AG04449 (cell line): ENCODE measurements at regions not wholly inside any gene's neighbourhood (a gene's known extent, or its start where the extent isn't known, plus 50 kb on each side); places are given as distances from the start of the nearest gene placed in this dataset.

Experiments
- CTCF ChIA-PET: fragments of 350-600 bp; formaldehyde crosslinking; extraction: SDS; loops from one replicate; lab custom pipeline; 2021; ENCODE audit warnings: antibody characterized with exemption; lab: Yijun Ruan, JAX
- POLR2A ChIA-PET: fragments of 400-600, 350-600 bp; formaldehyde crosslinking; extraction: SDS; loops from one replicate; lab custom pipeline; 2020; ENCODE audit warnings: antibody characterized with exemption, inconsistent platforms; lab: Yijun Ruan, JAX
- DNase-seq: peaks from one replicate; pipeline ENCODE4 v3.0.0-alpha.2; 2010; ENCODE audit warnings: low read depth, low spot score
- H3K4me3 ChIP-seq: 2 replicates; pipeline ENCODE4 v1.5.1; 2011; ENCODE audit warnings: low read depth, mild to moderate bottlenecking, control low read depth, low read length
- TF ChIP-seq, protein P1 (sequence below): IDR thresholded peaks from one replicate; pipeline ENCODE4 v1.5.1; 2011; ENCODE audit warnings: mild to moderate bottlenecking, moderate library complexity, low read length, control low read depth, inconsistent platforms; ENCODE audit not compliant: insufficient read depth; ENCODE audit errors: missing control alignments

DNA sequence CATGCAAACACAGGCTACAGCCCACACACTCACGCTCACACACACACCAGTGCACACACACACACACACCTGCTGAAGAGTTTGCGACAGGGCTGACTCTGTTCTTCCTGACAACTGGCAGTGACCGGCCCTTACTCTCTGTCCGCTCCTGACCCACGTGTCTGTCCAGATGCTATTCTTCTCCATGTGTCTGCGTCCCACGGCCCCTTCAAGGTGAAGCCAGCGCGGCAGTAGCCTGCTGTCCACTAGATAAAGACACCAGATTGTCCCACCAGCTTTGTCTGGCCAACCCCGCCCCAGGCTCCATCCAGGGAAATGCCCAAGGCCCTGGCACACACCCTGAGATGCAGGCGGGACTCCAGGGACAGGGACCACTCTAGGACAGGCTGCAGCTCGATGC, 713.9 kb downstream of the BRD1 start:
- no peak overlapping the region for H3K4me3 ChIP-seq
- CTCF ChIA-PET, result no interaction called here
- TF ChIP-seq, protein P1, sequence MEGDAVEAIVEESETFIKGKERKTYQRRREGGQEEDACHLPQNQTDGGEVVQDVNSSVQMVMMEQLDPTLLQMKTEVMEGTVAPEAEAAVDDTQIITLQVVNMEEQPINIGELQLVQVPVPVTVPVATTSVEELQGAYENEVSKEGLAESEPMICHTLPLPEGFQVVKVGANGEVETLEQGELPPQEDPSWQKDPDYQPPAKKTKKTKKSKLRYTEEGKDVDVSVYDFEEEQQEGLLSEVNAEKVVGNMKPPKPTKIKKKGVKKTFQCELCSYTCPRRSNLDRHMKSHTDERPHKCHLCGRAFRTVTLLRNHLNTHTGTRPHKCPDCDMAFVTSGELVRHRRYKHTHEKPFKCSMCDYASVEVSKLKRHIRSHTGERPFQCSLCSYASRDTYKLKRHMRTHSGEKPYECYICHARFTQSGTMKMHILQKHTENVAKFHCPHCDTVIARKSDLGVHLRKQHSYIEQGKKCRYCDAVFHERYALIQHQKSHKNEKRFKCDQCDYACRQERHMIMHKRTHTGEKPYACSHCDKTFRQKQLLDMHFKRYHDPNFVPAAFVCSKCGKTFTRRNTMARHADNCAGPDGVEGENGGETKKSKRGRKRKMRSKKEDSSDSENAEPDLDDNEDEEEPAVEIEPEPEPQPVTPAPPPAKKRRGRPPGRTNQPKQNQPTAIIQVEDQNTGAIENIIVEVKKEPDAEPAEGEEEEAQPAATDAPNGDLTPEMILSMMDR, result no peak
- POLR2A ChIA-PET, result no interaction called here
- no peak for DNase-seq

DNA sequence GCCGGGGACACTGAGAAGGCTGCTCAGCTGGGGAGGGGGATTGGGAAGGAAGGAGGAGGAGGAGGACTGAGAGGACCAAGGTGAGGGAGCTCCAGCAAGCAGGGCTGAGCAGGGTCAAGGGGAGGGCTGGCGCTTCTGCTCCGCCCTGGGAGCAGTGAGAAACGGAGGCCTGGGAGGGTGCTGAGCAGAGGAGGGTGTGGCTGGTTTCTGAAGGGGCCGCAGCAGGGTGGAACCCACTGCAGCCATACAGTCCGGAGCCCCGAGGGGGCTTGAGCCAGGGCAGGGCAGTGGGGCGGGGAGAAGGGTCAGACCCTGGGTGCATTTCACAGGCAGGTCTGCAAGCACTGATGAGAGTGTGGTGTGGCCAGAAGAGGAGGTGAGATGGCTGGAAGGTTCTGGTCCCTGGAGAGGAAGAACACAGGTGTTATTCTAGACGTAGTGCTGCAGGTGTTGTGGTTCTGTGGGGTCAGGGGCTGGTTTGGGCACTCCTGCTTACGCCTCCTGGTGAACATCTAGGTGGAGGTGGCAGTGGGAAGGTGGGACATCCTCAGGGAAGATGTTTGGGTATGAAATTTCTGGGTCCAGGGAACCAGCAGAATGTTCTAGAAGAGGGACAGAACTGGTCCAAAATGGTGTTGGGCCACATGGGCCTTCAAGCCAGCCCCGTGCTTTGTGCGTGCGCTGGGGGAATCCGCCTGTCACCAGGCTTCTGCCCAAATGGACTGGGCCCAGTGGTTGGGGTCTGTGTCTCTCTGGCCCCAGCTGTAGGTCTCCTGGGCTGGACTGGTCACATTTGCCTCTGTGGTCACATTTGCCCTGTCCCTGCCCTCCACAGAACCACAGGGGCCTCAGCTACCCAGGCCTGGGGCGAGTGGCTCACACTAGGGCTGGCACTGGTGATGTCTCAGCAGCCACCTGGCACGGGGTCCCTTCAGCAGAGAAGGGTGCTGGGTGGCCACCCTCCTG, 714.7 kb downstream of the BRD1 start:
- ChIA-PET CTCF (no interaction called here), POLR2A (no interaction called here)
- TF ChIP-seq, protein P1, result no peak
- no peak for DNase-seq
- no peak overlapping the region for H3K4me3 ChIP-seq

DNA sequence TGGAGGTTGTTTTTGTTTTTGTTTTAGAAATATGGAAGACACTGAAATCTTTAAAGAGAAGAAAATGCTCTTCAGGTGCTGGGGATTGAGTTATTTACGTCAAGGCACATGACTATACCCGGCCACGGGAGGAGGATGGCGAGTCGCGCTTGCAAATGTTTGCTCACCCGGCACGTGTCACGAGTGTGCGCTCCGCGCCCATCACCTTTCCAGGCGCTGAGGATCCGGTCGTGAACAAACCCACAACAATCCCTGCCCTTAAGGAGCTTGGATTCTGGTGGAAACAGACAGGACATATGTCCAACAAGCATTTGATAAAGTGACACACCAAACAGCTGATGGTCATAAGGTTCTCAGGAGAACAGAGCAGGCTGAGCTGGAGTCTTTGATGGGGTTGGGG, 715.5 kb downstream of the BRD1 start:
- POLR2A ChIA-PET, result no interaction called here
- no peak for DNase-seq
- H3K4me3 ChIP-seq, result no peak overlapping the region
- TF ChIP-seq, protein P1, result no peak
- CTCF ChIA-PET, result no interaction called here

DNA sequence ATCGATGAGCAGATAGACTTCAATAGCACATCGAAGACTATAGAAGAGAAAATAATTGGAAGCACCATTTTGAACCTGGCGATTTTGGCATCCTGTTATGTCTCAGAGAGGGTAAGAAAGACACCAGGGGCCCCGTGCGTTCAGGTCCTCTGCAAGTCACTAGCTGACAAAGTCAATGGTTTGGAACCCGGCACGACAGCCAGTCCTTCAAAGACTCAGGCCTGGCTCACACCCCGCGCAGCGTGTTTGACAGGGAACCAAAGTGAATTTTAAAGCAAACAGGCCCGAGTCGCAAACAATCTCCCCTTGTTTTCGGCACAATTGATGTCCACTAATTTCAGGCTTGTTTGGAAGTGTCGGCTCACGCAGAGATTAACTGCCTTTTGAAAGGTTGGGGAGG, 716.6 kb downstream of the BRD1 start:
- TF ChIP-seq, protein P1, result no peak

DNA sequence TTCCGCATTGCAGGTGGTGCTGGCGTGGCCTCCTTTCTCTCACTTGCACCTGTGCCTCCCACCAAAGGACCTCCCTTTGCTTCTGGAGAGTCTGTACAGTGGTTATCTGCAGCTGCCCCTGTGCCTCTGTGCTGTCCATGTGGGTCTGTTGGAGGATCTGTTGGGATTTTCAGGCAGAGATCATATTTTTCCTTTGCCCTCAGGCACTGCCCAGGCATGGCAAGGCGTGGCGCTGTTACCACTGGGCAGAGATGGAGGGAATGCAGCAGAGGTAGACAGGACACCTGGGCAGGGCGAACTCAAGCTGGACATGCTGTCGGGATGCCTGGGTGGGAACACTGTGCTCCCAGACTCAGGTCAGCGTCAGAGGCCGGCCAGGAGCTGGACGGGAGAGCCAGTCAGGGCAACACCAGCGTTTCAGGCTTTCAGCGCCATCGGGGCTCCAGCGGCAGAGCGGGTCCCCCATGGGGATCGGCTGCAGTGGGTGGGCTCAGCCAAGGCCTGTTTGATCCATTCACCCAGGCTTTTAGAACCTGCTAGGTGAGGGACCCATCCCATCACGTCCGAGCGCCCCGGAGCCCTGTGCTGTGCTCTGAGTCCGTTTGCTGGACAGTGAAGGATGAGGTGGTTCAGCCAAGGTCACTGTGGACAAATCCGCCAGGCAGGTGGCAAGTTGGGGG, 718.9 kb downstream of the BRD1 start:
- no peak overlapping the region for H3K4me3 ChIP-seq
- TF ChIP-seq, protein P1, result no peak
- ChIA-PET POLR2A (no interaction called here), CTCF (no interaction called here)
- no peak for DNase-seq

More for the DNA sequence above, 716.6 kb downstream of the BRD1 start:
- H3K4me3 ChIP-seq, result no peak overlapping the region
- no peak for DNase-seq
- POLR2A ChIA-PET, result no interaction called here
- CTCF ChIA-PET, result no interaction called here

DNA sequence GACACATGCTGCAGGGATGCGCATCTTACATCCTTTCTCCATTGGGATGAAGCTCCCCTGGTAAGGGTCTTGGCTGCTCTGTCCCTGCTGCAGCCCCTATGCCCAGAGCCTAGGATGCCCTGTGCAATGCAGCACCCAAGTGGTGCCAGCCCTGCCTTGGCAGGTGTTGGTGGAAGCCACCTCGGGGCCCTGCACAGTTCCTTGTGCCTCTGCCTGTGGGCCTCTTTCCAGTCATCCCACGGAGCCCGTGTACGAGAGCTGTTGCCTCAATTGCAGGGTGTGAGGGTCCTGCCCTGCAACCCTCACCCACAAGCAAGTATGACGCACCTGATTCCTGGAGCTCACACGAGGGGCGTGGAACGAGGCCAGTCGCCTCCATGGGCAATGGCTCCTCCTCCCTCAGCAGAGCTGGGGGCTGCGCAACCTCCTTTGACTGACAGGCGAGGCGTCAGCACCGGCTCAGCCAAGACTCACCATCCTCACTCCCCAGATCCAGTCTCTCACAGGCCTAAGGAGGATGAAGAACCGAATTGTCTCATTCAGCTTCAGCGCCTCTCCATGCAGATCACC, 719.6 kb downstream of the BRD1 start:
- CTCF ChIA-PET, result no interaction called here
- POLR2A ChIA-PET, result no interaction called here
- TF ChIP-seq, protein P1, result no peak
- no peak overlapping the region for H3K4me3 ChIP-seq
- no peak for DNase-seq
